GM18519 (cell line): ENCODE measurements at regions not wholly inside any gene's neighbourhood (a gene's known extent, or its start where the extent isn't known, plus 50 kb on each side); places are given as distances from the start of the nearest gene placed in this dataset.
A peak's percentile ranks its signal among the peaks of the same experiment; 100 is the strongest.
"Not testable (repeated sequence)": the region's sequence is repeated elsewhere in the genome, so short reads cannot be mapped to it uniquely, and the experiment has no call there.

Source experiments
- ATAC-seq: cut with Tn5 transposase; IDR thresholded peaks from one replicate; pipeline ENCODE4 v1.9.1; 2021; ENCODE audit warnings: mild to moderate bottlenecking, moderate library complexity; ENCODE audit not compliant: unreplicated experiment, low FRiP score

DNA sequence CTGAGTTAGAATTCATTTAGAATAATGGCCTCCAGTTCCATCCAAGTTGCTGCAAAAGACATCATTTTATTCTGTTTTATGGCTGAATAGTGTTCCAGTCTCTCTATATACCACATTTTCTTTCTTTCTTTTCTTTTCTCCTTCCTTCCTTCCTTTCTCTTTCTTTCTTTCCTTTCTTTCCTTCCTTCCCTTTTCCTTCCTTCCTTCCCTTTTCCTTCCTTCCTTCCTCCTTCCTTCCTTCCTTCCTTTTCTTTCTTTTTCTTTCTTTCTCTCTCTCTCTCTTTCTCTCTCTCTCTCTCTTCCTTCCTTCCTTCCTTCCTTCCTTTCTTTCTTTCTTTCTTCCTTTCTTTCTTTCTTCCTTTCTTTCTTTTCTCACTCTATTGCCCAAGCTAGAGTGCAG lies 330.2 kb downstream of the TSN start:
- not testable (repeated sequence) for ATAC-seq

DNA sequence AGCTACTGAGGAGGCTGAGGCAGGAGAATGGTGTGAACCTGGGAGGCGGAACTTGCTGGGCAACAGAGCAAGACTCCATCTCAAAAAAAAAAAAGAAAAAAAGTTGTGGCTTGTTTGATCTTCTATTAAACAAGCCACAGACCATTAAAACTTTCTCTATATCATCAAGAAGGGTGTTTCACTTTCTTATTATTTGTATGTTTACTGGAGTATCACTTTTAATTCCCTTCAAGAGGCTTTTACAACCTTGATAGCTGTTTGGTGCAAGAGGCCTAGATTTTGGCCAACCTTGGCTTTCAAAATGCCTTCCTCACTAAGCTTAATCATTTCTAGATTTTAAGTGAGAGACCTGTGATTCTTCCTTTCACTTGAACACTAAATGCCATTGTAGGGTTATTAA lies 339.1 kb downstream of the TSN start:
- ATAC-seq, result no peak

- no peak for ATAC-seq
Measured at GRCh38 chr2:122096761-122097160, 341.3 kb downstream of the TSN start.

DNA sequence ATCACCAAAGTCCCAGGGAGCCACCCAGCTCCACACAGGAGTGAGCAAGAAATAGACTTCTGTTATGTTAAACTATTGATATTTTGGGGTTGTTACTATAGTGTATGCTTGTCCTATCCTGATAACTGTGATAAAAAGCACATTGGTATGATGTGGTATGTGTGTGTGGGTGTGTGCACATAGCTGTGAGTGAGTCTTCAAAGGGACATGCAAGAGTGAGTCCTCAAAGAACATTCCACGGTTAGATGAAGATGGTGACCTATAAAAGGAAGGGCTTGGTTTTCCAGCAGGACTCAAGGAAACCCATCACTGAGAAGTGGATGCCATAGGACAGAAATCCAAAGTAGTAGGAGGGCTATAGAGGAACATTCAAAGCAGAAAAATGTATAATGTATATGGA lies 342.9 kb downstream of the TSN start:
- no peak for ATAC-seq

DNA sequence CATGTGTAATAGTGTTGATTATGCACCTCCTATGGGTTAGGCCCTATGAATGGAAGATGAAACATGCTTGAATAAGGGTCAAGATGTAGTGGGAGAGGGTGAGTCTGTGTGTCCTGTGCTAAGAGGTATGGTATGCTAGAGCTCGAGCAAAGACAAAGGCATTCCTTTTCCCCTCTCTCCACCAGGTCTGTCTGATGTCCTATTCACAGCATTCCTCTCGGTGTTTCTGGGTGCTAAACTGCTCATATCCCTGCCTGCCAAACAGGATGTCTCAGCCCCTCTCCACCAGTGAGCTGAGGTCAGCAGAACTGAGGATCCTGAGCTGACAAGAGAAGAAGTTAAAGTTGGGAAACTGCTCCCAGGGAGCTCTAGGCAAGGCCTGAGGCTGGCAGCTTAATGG lies 344.9 kb downstream of the TSN start:
- ATAC-seq, result no peak

GRCh38 chr2:122100756-122101155 lies 345.3 kb downstream of the TSN start:
- no peak for ATAC-seq

- no peak for ATAC-seq
Measured at GRCh38 chr2:122101319-122101718, 345.9 kb downstream of the TSN start.

GRCh38 chr2:122105171-122105876 lies 349.9 kb downstream of the TSN start:
- no peak for ATAC-seq

GRCh38 chr2:122105877-122106206 lies 350.4 kb downstream of the TSN start:
- no peak for ATAC-seq

DNA sequence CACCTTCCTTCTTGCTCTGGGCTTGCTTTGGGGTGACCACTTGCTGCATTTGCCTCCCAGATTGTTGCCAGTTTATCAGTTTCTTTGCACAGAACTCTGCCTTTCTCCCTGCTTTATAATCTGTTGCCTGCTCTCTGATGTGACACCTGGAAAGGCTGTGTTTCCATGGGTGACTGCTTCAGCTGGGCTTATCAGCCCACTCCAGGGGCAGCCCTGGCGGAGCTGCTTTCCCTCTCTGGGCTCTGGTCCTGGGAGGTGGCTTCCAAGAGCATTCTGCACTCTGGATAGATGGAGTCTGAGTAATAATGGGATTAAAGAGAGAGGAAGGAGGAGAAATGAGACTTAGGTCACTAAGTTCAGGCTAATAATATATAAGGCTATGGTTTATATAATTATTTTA lies 352.7 kb downstream of the TSN start:
- no peak for ATAC-seq

GRCh38 chr2:122112216-122113005 lies 357.0 kb downstream of the TSN start:
- no peak for ATAC-seq

GRCh38 chr2:122114421-122114820 lies 359.0 kb downstream of the TSN start:
- ATAC-seq, result no peak

- no peak for ATAC-seq
Measured at GRCh38 chr2:122117371-122117770, 361.9 kb downstream of the TSN start.

DNA sequence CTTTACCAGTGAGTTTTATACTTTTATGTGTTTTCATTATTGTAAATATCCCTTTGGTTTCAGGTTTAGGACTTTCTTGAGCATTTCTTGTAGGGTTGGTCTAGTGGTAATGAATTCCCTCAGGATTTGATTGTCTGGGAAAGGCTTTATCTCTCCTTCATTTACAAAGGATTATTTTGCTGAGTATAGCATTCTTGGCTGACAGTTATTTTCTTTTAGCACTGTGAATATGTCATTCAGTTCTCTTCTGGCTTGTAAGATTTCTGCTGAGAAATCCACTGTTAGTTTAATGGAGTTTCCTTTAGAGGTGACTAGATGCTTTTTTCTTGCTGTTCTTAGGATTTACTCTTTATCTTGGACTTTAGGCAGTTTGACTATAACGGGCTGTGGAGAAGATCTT lies 373.9 kb downstream of the TSN start:
- no peak for ATAC-seq

DNA sequence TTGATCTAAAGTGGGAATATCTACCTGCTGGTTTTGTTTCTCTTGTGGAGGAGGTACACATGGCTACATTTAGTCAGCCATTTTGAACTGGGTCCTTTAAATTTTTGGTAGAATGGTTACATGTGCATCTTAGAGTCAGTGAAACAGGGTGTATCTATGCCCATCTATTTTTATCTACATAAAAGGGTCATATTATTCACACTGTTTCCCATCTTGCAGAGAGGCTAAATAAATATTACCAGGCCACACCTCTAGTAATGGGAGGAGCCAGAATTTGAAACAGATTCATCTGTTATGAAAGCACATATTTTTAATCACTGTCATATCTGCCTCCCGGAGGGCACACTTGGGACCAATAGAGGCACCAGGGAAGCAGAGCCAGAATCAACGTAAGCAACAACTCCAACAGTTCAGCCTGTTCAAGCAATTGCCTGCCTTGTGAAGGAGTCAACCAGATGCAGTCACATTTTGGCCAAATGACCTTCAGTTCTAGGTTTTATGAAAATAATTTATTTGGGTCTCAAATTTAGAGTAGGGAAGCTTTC lies 376.8 kb downstream of the TSN start:
- ATAC-seq, result no peak

DNA sequence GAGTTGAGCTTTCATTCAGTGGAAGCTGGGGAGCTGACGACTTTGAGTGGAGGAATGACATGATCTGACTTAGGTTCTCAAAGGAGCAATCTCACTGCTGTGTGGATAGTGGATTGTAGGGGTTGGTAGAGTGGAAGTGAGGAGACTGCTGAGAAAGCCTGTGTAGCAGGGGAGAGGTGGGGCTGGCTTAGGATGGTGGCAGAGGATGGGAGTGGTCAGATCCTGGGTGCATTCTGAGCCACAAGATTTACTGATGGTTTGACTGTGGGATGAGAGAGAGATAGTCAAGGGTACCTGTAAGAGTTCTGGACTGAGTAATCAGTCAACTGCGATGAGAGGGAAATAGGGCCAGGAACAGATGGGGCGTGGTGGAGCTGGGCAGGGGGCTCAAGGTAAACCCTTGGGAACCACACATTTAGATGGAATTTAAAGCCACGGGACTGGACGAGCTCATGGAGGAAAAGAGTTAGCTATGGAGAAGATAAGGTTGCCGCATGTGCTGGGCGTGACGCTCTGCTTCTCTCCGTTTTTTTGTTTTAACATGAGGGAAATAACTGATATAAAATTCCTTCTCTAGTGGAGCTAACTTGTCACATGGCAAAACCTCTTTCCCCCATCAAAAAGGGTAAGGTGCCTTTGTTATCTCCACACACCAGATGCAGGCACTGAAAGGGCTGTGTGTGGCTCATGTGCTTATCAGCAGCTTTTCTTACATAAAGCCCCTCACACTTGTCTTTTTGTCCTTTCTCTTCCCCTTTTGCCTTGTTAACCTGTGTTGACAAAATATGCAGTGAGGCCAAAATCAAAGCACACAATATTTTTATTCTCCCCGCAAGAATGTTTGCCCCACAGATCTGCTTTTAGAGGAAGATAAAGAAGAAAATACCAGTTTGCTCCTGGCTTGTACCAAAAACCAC lies 379.8 kb downstream of the TSN start:
- ATAC-seq, result no peak

- peak; percentile 72 for ATAC-seq
Measured at GRCh38 chr2:122136056-122136455, 380.6 kb downstream of the TSN start.

- no peak for ATAC-seq
Measured at GRCh38 chr2:122138561-122138960, 383.1 kb downstream of the TSN start.

- no peak for ATAC-seq
Measured at GRCh38 chr2:122139739-122140420, 384.4 kb downstream of the TSN start.

GRCh38 chr2:122144884-122145283 lies 389.4 kb downstream of the TSN start:
- no peak for ATAC-seq
